Ishikawa (cell line): ENCODE measurements at regions not wholly inside any gene's neighbourhood (a gene's known extent, or its start where the extent isn't known, plus 50 kb on each side); places are given as distances from the start of the nearest gene placed in this dataset.

Experiments used
- CEBPB ChIP-seq: IDR thresholded peaks from 2 replicates; pipeline ENCODE4 v1.6.1; 2012
- CREB1 ChIP-seq: IDR thresholded peaks from 2 replicates; pipeline ENCODE4 v1.6.1; 2012; ENCODE audit warnings: low read depth
- EGR1 ChIP-seq: IDR thresholded peaks from 2 replicates; pipeline ENCODE4 v1.6.1; 2012
- EP300 ChIP-seq: IDR thresholded peaks from 2 replicates; pipeline ENCODE4 v1.6.1; 2012; ENCODE audit warnings: borderline replicate concordance
- FOXM1 ChIP-seq: IDR thresholded peaks from 2 replicates; pipeline ENCODE4 v1.6.1; 2012; ENCODE audit warnings: low read depth, borderline replicate concordance
- NFIC ChIP-seq: IDR thresholded peaks from 2 replicates; pipeline ENCODE4 v1.6.1; 2012
- TAF1 ChIP-seq: IDR thresholded peaks from 2 replicates; pipeline ENCODE4 v1.6.1; 2012; ENCODE audit warnings: low read depth, mild to moderate bottlenecking
- TEAD4 ChIP-seq: IDR thresholded peaks from 2 replicates; pipeline ENCODE4 v1.6.1; 2012
- TF ChIP-seq, protein P1 (sequence below): IDR thresholded peaks from 2 replicates; pipeline ENCODE4 v1.6.1; 2012
- TF ChIP-seq, protein P2 (sequence below): IDR thresholded peaks from 2 replicates; pipeline ENCODE4 v1.6.1; 2012; ENCODE audit warnings: low read depth, mild to moderate bottlenecking

DNA sequence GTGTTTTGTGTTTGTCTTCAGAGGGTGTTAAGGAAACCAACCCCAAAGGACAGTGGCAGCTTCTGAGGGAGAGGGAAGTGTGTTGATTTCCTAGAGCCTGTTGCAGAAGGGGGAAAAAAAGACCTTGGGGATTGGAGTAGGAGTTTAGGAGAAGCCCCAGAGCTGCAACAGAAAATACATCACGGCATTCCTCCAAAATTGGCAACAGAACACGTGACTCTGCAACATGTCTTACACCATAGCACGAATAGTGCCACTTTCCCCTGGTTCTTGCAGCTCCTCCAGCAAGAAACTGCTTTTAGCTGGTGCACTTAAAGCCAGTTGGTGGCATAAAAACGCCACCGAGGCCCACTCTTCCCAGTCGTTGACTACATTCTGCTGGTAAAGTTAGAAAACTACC is 473.0 kb downstream of the CD83 start:
- TF ChIP-seq TAF1 (no peak), EGR1 (no peak), EP300 (no peak), FOXM1 (no peak), CREB1 (no peak), CEBPB (no peak), NFIC (no peak), TEAD4 (no peak)
- TF ChIP-seq, protein P1, sequence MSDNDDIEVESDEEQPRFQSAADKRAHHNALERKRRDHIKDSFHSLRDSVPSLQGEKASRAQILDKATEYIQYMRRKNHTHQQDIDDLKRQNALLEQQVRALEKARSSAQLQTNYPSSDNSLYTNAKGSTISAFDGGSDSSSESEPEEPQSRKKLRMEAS, result no peak
- TF ChIP-seq, protein P2, sequence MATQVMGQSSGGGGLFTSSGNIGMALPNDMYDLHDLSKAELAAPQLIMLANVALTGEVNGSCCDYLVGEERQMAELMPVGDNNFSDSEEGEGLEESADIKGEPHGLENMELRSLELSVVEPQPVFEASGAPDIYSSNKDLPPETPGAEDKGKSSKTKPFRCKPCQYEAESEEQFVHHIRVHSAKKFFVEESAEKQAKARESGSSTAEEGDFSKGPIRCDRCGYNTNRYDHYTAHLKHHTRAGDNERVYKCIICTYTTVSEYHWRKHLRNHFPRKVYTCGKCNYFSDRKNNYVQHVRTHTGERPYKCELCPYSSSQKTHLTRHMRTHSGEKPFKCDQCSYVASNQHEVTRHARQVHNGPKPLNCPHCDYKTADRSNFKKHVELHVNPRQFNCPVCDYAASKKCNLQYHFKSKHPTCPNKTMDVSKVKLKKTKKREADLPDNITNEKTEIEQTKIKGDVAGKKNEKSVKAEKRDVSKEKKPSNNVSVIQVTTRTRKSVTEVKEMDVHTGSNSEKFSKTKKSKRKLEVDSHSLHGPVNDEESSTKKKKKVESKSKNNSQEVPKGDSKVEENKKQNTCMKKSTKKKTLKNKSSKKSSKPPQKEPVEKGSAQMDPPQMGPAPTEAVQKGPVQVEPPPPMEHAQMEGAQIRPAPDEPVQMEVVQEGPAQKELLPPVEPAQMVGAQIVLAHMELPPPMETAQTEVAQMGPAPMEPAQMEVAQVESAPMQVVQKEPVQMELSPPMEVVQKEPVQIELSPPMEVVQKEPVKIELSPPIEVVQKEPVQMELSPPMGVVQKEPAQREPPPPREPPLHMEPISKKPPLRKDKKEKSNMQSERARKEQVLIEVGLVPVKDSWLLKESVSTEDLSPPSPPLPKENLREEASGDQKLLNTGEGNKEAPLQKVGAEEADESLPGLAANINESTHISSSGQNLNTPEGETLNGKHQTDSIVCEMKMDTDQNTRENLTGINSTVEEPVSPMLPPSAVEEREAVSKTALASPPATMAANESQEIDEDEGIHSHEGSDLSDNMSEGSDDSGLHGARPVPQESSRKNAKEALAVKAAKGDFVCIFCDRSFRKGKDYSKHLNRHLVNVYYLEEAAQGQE, result no peak
